C1 segment of cervical spinal cord (tissue), 14 donors: ENCODE measurements at regions not wholly inside any gene's neighbourhood (a gene's known extent, or its start where the extent isn't known, plus 50 kb on each side); places are given as distances from the start of the nearest gene placed in this dataset.
A peak's percentile ranks its signal among the peaks of the same experiment; 100 is the strongest.

Experiments
- DNase-seq, 14 donors: peaks; one replicate each; lab custom pipeline; 2025; lab: John Stamatoyannopoulos, UW

DNA sequence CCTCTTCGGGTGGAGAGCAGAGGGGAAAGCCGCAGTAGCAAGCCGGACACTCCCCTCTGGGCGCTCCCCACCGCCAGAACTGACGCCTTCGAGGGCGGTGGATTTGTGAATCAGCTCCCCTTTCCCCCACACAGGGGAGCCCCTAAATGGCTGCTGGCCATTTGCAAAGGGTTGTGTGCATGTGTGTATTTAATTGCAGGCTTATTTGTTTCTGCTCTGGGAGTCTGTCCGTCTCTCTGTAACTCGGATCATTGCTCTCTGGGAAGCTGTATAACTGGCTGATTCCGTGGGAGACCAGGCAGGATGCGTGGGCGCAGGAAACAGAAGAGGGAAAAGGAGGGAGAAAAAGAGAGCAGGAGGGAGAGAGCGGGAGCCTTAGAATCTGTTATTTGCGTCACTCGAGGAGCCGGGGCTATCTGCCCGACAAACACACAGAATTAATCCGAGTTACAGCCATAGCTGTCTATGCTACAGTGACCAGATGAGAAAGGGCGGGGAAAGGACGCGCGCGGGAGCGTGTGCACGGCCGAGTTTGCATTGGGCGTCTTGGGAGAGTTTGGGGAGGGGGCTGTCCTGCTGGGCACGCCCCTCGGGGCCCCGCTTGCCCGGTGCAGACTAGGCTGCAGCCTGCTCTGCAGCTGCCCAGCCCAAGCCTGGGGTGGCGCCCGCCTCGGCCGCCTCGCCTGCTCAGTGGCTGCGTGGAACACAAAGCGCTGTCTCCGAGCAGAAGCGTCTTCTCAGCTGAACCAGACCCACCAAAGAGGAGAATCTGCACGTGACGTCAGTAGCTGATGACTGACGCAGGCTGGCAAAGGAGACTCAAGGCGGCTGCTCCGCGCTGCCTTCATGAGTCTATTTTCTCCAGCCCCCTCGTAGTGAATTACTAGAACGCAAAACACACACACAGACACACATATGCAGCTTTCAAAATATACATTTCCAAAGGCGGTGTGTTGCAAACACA lies 105.3 kb upstream of the HSD17B12 start:
- peak in 3 of 14 donors; percentile 13 to 87 (median 13) for DNase-seq

DNA sequence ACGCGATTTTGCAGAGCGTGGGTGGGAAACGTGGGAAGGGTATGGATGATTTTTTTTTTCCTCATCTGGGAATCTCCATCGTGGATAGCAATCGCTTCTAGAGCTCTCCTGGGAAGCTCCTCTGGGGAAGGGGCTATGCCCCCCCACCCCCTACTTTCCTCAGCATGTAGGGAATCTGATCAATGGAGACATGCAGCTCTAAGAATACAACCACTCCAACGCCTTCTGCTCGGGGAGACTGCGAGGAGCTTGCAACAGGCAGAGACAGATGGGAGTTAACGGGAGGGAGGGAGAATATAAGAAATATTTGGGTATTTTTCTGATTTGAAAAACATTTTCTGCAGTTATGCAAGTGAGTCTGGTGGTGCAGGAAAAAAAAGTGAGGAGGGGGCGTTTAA lies 104.6 kb upstream of the HSD17B12 start:
- DNase-seq = peak in 1 of 14 donors; percentile 86

DNA sequence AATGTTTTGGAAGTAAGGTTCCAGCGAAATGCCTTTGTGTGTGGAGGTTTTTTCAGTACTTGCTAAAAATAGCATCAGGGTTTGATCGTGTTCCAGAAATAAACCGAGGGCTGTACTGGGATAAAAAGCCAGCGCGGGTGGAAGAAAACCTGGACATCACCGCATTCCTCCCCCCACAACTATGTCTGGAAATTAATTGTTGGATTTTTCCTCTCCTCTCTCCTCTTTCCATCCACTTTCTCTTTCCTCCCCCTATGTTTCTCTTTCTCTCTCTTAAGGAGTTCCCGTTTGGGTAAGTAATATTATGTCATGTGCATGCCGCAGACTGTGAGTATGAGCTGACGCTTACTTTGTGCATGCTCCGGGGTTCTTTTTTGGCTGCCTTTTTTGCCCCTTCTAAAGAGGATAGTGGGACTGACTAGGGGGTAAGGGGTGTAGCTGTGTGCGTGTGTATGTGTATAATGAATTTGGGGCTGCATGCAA lies 104.2 kb upstream of the HSD17B12 start:
- peak in 1 of 14 donors; percentile 86 for DNase-seq

DNA sequence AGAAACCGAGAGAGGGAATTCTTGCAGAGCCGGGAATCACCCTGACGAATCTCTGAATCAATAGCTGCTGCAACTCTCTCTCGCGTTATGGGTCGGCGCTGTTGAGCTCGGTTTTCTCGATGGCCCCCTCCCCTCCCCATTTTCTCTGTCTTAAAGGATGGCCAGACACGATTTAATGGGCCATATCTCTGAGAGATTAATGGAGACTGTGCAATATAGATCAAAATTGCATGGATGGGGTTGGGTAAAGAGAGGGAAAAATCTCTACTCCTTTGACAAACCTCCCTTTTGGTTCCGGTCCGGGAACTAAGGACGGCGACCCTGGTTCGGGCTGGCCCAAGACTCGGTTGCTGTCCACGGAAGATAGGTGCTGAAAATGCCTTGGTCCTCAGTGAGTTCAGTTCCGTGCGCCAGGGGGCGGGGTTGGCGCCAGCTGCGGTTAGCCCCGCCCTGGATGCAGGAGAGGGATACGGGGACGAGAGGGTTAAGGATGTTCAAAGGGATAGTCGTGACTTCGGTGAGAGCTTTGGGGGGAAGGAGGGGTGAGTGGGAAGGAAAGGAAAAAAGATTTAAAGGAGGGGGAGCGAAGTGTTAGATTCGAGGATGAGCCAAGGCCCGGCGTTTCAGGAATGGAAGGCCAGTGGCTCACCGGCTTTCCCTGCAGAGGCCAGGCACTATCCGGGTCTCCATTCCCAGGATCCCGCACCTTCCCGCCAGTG lies 103.6 kb upstream of the HSD17B12 start:
- peak in 1 of 14 donors; percentile 76 for DNase-seq

DNA sequence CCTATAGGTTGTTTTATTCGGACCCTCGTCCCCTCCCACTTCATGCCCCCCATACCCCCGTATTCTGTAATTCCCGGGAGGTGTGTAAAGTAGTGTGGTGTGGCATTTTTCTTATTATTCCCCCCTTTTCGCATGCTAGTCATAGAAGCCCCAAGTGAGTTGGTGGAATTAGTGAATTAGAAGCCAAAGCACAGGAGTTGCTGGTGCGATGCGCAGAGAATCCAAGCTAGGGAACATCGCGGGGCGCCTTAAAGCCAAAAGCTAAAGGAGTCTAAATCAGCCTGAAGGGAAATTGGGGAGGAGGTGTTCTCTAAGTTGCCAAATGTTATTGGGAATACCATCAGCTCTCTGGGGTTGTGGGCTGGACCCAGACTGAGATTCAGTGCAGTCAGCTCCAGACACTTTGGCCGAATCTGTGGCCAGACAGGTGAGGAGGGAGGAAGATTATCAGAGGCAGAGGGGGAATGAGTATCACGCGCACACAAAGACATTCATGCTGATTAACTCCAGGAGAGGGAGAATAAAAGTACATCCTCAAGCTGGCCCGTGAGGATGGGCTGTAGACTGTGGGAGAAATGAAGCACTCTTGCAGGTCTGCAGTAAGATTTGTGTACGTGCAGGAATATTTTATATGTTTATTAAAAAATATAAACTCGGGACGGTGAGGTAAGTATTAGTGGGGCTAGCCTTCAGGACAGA lies 102.8 kb upstream of the HSD17B12 start:
- DNase-seq = peak in 1 of 14 donors; percentile 48

DNA sequence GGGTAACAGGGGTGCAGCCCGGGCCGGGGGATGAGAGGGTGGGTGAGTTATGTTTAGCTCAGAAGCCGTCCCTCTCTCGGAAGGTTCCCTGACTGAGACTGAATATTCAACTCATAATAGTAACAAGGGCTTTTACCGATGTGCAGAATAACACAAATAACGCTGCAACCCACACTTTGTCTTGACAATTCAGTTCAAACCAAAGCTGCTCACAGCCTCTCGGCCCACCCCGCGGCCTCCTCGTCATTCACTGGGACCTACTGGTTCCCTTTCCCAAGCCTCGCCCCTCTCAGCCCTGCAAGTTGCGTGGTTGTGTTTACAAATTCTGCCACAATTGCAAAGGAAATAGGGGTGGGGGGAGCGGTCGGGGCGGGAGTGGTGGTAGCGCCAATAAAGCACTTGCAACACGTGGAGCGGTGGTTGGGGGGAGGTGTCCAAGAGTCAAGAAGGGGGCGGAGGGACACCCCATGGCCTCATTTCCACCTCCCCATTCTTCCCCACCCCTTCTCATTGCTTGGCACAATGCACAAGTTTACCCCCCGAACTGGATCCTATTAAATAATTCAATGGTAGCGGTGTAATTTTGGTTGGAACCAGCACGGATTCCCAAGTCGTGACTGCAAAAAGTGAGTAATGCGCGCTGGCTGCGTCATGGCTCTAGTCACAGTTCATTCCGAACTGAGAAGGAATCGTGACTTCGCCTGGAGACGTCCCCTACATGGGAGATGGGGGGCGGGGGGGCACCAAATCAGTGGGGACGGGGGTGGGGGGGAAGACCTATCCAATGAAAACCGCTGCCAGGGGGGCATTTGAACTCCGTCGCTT lies 102.0 kb upstream of the HSD17B12 start:
- peak in 1 of 14 donors; percentile 54 for DNase-seq

DNA sequence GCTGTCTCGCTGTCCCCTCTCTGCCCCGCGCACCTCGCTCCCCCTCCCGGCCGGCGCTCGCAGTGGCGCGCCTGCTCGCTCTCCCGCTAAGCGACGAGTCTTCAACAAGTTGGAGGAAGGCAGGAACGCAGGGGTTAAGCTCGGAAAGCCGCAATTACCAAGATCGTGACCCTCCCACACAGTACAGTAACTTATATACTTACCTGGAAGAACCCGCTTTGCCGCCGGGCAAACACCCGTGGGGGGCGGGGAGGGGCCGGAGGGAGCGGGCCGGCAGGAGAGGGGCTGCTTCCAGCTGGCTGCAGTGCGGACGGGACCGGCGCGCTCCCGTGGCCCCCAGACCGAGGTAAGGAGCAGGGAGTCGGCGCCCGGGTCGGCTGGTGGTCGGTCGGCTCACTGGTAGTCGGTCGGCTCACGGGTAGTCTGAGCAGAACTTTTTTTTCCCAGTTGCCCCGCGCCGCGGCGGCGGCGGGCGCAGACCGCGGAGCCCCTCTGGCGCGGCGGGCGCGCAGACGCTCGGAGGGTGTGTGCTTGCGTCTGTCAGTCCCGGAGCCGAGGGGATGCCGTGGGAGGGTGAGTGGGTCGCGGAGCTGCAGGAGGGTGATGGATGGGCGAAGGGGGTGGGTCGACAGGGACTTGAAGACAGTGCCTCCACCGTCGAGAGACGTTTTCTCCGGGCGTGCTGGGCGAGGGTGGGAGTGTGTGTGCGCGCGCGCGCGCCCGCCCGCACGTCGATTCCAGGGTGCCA lies 101.2 kb upstream of the HSD17B12 start:
- peak in 1 of 14 donors; percentile 62 for DNase-seq

DNA sequence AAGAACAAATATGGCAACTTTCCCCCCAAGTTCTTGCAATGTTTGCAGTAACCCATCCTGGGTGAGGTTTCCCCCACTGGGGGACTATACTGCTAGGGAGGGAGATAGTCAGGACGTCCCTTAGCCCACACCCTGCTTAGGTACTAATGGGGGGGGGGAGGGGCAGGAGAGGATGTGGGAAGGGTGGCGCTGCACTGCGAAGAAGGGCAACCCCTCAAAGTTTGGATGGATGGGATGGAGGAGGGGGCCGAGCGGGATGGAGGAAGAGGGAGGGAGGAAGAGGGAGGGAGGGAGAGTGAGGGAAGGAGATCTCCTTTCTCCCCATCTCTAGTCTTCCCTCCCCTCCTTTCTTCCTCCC lies 100.6 kb upstream of the HSD17B12 start:
- peak in 1 of 14 donors; percentile 62 for DNase-seq

DNA sequence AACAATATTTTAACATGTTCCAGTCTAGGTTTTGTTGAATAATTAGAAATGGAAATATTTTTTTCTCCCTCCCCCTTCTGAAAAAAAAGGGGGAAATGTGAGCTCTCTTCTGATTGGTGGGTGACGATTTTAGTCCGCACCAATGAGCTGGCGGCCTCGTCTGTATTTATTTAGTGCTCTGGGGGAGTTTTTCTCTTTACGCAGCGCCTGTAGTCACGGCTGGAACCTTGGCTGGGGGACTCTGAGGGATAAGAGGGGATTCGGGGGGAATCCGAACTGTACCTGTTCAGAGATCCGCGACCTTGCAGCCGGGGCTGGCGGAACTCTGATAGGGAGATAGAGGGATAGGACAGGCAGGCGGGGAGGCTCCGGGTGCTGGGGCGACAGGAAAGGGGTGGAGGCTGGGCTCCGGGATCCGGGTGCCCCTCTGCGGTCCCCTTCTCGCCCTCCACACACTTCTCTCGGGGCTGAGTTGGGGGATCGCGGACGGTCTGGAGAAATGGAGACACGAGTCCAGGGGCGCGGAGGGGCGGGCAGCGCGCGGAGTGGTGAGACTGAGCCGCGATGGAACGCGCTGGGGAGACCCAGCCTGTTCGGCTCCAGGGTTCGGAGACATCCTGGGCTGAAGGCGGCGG lies 99.7 kb upstream of the HSD17B12 start:
- DNase-seq = peak in 1 of 14 donors; percentile 85

DNA sequence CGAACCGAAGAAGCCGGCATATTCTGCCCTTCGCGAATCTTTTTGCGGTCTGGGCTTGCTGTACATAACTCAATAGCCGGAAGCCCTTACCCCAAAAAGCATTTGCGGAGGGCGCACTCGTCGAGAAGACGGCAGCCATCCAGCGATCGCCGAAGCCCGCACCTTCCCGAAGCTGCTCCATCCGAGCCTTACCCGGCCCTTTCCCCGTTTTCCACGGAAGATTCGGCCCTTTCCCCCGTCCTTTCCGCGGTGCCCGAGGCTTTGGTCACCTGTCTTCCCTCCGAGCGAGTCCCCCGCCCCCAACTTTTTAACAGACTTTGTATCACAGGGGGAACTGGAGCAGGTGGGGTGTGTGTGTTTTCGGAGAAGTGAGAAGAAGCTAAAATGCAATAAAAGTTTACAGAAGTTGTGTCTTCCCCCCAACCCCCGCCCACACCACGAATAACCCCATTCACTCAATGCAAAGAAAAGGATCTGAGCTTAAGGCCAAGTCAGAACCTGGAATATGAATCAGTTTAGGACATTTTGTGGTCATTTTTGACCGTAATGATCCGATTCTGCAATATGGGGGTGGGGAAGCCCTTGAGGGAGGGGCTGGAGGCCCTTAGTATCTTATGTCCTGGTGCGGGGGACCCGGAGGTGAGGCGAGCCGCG lies 99.0 kb upstream of the HSD17B12 start:
- peak in 1 of 14 donors; percentile 23 for DNase-seq

DNA sequence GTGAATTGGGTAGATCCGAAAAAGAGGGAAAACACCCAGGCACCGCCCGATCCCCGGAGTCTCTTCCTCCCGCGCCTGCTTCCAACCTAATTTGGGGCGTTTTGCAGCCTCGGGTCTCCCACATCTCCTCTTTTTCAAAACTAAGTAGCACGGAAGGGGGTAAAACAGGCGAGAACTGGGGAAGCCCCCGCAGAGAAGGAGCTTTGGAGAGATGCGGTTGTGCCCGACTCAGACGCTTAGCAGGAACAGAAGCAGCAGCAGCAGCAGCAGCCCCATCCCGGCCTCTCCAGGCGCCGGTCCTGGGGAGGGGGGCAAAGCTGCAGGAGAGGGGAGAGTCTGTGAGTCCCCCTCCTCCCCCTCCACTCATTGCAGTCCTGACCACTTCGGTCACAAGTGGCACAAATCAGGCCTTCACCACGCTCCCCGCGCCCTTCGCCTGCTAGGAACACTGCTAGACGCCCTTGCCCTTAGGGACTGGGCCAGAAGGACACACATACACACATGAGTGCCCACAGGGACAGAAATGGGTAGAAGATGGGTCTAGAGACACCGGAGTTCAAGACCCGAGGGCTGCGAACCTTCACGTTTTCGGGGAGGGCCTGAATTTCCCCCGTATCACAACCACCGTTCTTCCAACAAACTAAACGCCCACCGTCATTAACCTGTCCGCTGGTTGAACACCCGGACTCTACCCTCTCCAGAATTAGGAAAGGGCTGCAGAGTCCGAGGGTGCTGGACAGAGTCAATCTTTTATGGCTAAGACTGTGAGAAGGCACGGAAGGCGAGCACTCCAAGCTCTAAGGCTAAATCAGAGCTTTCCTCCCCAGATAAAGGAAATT lies 98.3 kb upstream of the HSD17B12 start:
- peak in 1 of 14 donors; percentile 23 for DNase-seq

DNA sequence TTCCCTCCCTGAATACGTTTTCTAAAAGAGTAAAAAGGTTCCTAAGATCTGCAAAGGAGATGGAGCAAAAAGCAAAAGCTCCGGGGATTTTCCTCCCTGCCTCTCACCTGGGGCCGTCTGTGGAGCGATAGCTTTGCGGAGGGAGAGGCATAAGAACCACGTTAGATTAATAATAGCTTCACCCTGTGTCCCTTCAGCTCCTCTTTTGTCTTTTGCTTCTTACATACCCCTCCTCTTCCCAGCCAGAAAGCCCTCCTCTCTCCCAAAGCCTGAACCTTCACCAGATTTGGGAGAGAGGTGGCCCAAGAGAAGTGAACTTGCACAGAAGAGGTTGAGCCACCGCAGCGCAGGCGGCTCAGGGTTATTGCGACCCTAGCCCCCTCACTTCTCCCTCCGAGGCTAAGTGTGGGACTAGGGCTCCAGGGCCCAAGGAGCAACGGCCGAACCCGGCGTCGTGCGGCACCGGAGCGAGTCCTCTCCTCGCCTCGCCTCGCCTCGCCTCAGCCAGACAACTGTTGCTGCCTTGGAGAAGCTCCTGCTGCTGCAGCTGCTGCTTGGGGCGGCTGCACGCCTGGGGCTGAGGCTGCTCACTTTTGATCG lies 97.6 kb upstream of the HSD17B12 start:
- no peak for DNase-seq

DNA sequence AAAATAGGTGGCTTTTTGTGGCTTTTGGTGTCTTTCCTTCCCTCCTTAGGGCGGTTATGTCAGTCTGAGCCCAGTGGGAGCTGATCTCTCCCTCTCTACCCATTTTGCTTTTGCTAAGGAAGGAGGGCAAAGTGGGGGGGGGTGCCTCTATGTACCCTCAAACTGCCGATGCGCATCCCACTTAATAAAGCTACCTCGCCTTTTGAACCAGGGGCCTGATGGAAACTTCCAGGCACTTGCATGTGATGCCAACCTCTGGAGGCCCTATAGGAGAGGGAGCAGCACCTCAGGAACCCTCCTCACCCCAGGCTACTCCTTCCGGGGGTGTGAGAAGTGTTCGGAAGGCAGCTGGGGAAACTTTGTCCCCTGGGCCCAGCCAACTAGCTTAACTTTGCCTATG lies 97.0 kb upstream of the HSD17B12 start:
- no peak for DNase-seq

DNA sequence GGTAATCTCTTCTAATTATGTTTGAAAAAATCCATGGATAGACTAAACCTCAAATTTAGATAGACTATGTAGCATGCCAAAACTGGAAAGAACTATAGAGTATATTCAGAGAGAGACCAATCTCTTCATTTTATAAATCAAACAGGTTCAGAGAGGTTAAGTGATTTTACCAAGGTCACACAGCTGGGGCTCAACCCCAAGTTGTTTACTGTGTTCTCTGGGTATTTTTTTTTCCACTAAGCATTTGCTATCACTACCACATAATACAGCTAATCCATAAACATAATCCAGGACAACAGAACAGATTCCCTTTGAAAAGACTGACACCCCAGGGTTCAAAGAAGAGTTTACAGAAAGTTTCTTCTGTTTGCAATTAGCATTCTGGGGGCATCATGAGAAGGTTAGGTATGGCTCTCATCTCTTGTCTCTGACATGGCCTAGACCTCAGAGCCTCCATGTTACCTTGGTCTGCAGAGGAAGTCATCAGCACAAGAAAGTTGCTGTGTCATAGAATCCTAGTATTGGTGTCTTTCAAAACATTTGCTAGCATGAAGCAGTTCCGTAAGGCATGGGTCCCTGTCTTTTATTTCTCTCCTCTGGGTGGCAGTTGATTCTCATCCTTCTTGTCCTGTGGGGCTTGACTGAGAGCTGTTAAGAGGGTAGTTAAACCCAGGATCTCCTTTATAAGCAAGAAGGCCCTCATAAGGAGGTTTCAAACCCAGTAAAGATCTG lies 94.5 kb upstream of the HSD17B12 start:
- DNase-seq = no peak

DNA sequence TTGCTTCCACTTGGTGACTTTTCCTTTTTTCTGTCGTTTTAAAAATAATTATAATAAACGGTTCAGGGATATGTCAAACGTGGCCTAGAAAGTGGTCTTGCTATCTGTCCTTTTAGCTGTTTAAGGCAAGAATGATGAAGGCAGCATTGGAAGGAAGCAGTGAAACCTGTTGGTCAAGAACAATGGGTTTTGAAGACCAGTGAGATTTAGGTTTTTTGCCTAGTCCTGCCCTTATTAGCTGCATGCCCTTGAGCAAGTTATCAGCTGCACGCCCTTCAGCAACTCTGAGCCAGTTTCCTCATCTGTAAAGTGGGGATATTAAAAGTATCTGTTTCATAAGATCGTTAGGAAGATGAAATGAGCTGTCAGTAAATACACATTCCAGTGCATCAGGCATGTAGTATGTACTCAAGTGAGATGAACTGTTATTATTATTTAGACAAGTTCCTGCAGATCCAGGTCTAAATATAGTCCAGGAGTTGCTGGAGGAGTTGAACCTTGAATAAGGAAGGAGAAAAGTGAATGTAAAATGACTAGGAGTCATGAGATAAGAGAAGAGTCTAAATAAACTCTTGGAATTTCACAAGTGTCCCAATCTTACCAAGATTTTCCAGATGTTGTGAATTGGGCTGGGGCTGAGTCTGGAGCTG lies 90.8 kb upstream of the HSD17B12 start:
- no peak for DNase-seq

DNA sequence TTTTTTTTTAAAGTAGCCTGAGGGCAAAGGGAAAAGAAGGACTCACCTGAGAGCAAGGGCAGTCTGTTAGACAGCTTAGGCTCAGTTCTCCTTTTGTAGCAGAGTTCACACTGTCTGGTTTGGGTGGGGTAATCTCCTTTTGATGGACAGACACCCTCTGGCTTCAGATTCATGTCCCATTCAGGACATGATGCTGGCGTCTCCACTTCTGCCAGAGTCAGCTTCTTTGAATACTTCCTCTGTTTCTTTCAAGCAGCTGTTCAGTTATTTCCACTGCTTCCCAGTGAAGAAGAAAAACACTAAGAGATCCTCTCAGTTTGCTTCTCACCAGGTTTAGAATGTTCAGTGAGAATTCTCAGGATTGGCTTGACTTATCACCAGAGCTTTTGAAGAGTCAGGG lies 79.0 kb upstream of the HSD17B12 start:
- no peak for DNase-seq

DNA sequence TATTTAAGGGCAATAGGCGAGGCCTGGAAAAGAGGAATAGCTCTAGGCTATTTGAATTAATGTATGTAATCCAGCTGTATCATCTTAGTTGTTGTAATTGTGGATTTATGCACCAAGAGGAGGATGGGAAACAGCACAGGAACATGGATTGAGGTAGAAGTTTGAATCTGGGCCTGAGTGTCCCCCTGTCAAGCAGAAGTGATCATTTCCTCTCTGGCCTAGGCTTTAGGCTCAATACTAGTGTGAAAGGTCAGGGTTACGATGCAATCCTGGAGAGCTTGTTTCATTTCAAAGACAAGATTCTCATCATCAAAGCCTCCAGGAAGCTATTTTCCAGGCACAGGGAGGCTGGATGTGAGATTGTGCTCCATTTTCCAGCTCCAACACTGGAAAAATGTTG lies 77.9 kb upstream of the HSD17B12 start:
- DNase-seq = no peak
